CD4-positive, alpha-beta T cell treated with Interleukin-17A for 4 hours (primary cell): ENCODE measurements at regions not wholly inside any gene's neighbourhood (a gene's known extent, or its start where the extent isn't known, plus 50 kb on each side); places are given as distances from the start of the nearest gene placed in this dataset.
"Not testable (repeated sequence)": the region's sequence is repeated elsewhere in the genome, so short reads cannot be mapped to it uniquely, and the experiment has no call there.

Experiments used
- DNase-seq: peaks from one replicate; pipeline ENCODE4 v3.0.0-alpha.2; 2020; ENCODE audit warnings: mixed read lengths

- DNase-seq, result no peak
These were observed 76.6 kb upstream of the XPA start for GRCh38 chr9:97773723-97774122.

- DNase-seq, result no peak
These were observed 77.5 kb upstream of the XPA start for GRCh38 chr9:97774673-97775072.

GRCh38 chr9:97778740-97779139 is 74.3 kb upstream of the FOXE1 start:
- not testable (repeated sequence) for DNase-seq

- DNase-seq, result no peak
These were observed 73.4 kb upstream of the FOXE1 start for GRCh38 chr9:97779608-97780007.

GRCh38 chr9:97781902-97782301 is 71.1 kb upstream of the FOXE1 start:
- no peak for DNase-seq

GRCh38 chr9:97786341-97786740 is 66.7 kb upstream of the FOXE1 start:
- no peak for DNase-seq

GRCh38 chr9:97787551-97787950 is 65.5 kb upstream of the FOXE1 start:
- DNase-seq, result no peak

GRCh38 chr9:97788763-97789663 is 64.0 kb upstream of the FOXE1 start:
- DNase-seq, result no peak

- no peak for DNase-seq
These were observed 62.5 kb upstream of the FOXE1 start for GRCh38 chr9:97790542-97790941.

- no peak for DNase-seq
These were observed 61.5 kb upstream of the FOXE1 start for GRCh38 chr9:97791542-97791941.

GRCh38 chr9:97793067-97793466 is 60.0 kb upstream of the FOXE1 start:
- no peak for DNase-seq

GRCh38 chr9:97794666-97795065 is 58.4 kb upstream of the FOXE1 start:
- no peak for DNase-seq

- DNase-seq, result not testable (repeated sequence)
These were observed 56.9 kb upstream of the FOXE1 start for GRCh38 chr9:97796176-97796575.

- DNase-seq, result no peak
These were observed 51.8 kb upstream of the FOXE1 start for GRCh38 chr9:97801180-97801579.

GRCh38 chr9:97802276-97802675 is 50.8 kb upstream of the FOXE1 start:
- no peak for DNase-seq

- peak; percentile 80 for DNase-seq
These were observed 49.6 kb upstream of the FOXE1 start for GRCh38 chr9:97803167-97804058.
